IPS DF 6.9 (cell line): ENCODE measurements at regions not wholly inside any gene's neighbourhood (a gene's known extent, or its start where the extent isn't known, plus 50 kb on each side); places are given as distances from the start of the nearest gene placed in this dataset.

Experiments
- DNase-seq: peaks from one replicate; pipeline ENCODE4 v3.0.0-alpha.2; 2013; ENCODE audit warnings: low read depth, low spot score
- H3K27ac ChIP-seq: one replicate; pipeline ENCODE4 v1.5.1; 2013; ENCODE audit warnings: low read length, control low read depth
- H3K27me3 ChIP-seq: 2 replicates; pipeline ENCODE4 v1.6.1; 2013; ENCODE audit warnings: mild to moderate bottlenecking, low read length; ENCODE audit not compliant: control insufficient read depth, insufficient read depth
- H3K36me3 ChIP-seq: 2 replicates; pipeline ENCODE4 v1.6.1; 2013; ENCODE audit warnings: low read length; ENCODE audit not compliant: control insufficient read depth, insufficient read depth
- H3K4me1 ChIP-seq: 2 replicates; pipeline ENCODE4 v1.6.1; 2013; ENCODE audit warnings: low read length; ENCODE audit not compliant: control insufficient read depth, insufficient read depth
- H3K4me3 ChIP-seq: 2 replicates; pipeline ENCODE4 v1.5.1; 2013; ENCODE audit warnings: mild to moderate bottlenecking, low read length
- H3K9me3 ChIP-seq: 2 replicates; pipeline ENCODE4 v1.6.1; 2013; ENCODE audit warnings: low read length, inconsistent platforms; ENCODE audit not compliant: control insufficient read depth, insufficient read depth
- WGBS: extraction: QIAGEN DNeasy Blood & Tissue Kit; methylation state at CpG from one replicate; pipeline ENCODE4 v1.1.7; 2013; ENCODE audit warnings: mixed read lengths, missing lambda C conversion rate; ENCODE audit not compliant: insufficient read length, insufficient coverage; 5-methylcytosine and 5-hydroxymethylcytosine counted together

- no peaks in the 10 kb centered on the region for H3K27me3 ChIP-seq
- H3K9me3 ChIP-seq = peaks cover 35% of the 10 kb centered on the region
- no peaks in the 10 kb centered on the region for H3K4me1 ChIP-seq
- H3K27ac ChIP-seq = no peak overlapping the region
- no peaks in the 10 kb centered on the region; the same call in 1 of the 2 replicates for H3K36me3 ChIP-seq
- H3K4me3 ChIP-seq = no peak overlapping the region
- no CpG with 5 or more reads among the region's 22 CpGs for WGBS
- DNase-seq = no peak
These were observed 1212.3 kb downstream of the BRD1 start for GRCh38 chr22:48615171-48616008.

- peaks cover 46% of the 10 kb centered on the region for H3K9me3 ChIP-seq
- DNase-seq = no peak
These were observed 1214.0 kb downstream of the BRD1 start for GRCh38 chr22:48613566-48614200.

GRCh38 chr22:48612077-48612995, 1215.3 kb downstream of the BRD1 start:
- Histone ChIP-seq H3K4me1 (no peaks in the 10 kb centered on the region), H3K27ac (no peak overlapping the region), H3K27me3 (no peaks in the 10 kb centered on the region), H3K9me3 (peaks cover 41% of the 10 kb centered on the region), H3K36me3 (no peaks in the 10 kb centered on the region; the same call in 1 of the 2 replicates), H3K4me3 (no peak overlapping the region)
- DNase-seq = no peak
- whole genome bisulfite sequencing = no CpG with 5 or more reads among the region's 33 CpGs

More at GRCh38 chr22:48613566-48614200, 1214.0 kb downstream of the BRD1 start:
- no peak overlapping the region for H3K27ac ChIP-seq
- H3K4me1 ChIP-seq = no peaks in the 10 kb centered on the region
- H3K27me3 ChIP-seq = no peaks in the 10 kb centered on the region
- H3K4me3 ChIP-seq = no peak overlapping the region
- no peaks in the 10 kb centered on the region; the same call in 1 of the 2 replicates for H3K36me3 ChIP-seq
- no CpG with 5 or more reads among the region's 32 CpGs for WGBS

GRCh38 chr22:48609279-48609865, 1218.3 kb downstream of the BRD1 start:
- H3K4me3 ChIP-seq = no peak overlapping the region; the same call in 1 of the 2 replicates
- H3K27me3 ChIP-seq = no peaks in the 10 kb centered on the region
- WGBS = no CpG with 5 or more reads among the region's 22 CpGs
- no peaks in the 10 kb centered on the region for H3K4me1 ChIP-seq
- DNase-seq = no peak
- H3K36me3 ChIP-seq = no peaks in the 10 kb centered on the region
- H3K27ac ChIP-seq = no peak overlapping the region
- H3K9me3 ChIP-seq = peaks cover 38% of the 10 kb centered on the region

GRCh38 chr22:48607901-48608662, 1219.6 kb downstream of the BRD1 start:
- Histone ChIP-seq H3K4me3 (no peak overlapping the region), H3K27ac (no peak overlapping the region), H3K36me3 (no peaks in the 10 kb centered on the region), H3K4me1 (no peaks in the 10 kb centered on the region), H3K27me3 (no peaks in the 10 kb centered on the region), H3K9me3 (peaks cover 43% of the 10 kb centered on the region)
- WGBS = no CpG with 5 or more reads among the region's 23 CpGs
- no peak for DNase-seq

GRCh38 chr22:48606684-48607307, 1220.9 kb downstream of the BRD1 start:
- H3K4me3 ChIP-seq = no peak overlapping the region
- WGBS = no CpG with 5 or more reads among the region's 16 CpGs
- no peaks in the 10 kb centered on the region for H3K36me3 ChIP-seq
- H3K27ac ChIP-seq = no peak overlapping the region
- H3K4me1 ChIP-seq = no peaks in the 10 kb centered on the region
- DNase-seq = no peak
- peaks cover 44% of the 10 kb centered on the region for H3K9me3 ChIP-seq
- no peaks in the 10 kb centered on the region for H3K27me3 ChIP-seq

GRCh38 chr22:48605856-48606481, 1221.7 kb downstream of the BRD1 start:
- Histone ChIP-seq H3K4me1 (no peaks in the 10 kb centered on the region), H3K9me3 (peaks cover 42% of the 10 kb centered on the region), H3K27me3 (no peaks in the 10 kb centered on the region), H3K4me3 (no peak overlapping the region), H3K27ac (no peak overlapping the region), H3K36me3 (no peaks in the 10 kb centered on the region)
- DNase-seq = no peak
- no CpG with 5 or more reads among the region's 13 CpGs for WGBS

- WGBS = no CpG with 5 or more reads among the region's 2 CpGs
- H3K27ac ChIP-seq = no peak overlapping the region
- H3K36me3 ChIP-seq = no peaks in the 10 kb centered on the region; the same call in 1 of the 2 replicates
- DNase-seq = no peak
- H3K9me3 ChIP-seq = peaks cover 42% of the 10 kb centered on the region
- no peaks in the 10 kb centered on the region for H3K27me3 ChIP-seq
- H3K4me3 ChIP-seq = no peak overlapping the region
- H3K4me1 ChIP-seq = no peaks in the 10 kb centered on the region
These were observed 1222.5 kb downstream of the BRD1 start for GRCh38 chr22:48605125-48605524.
